Ureter (tissue), 1 donor: ENCODE measurements at regions not wholly inside any gene's neighbourhood (a gene's known extent, or its start where the extent isn't known, plus 50 kb on each side); places are given as distances from the start of the nearest gene placed in this dataset.

Source experiments
- DNase-seq: peaks from one replicate; pipeline ENCODE4 v3.0.0-alpha.2; 2020; ENCODE audit warnings: low spot score
- donor health status: DM: yes; HTN: yes; CAD: no.

GRCh38 chr12:128056136-128056801 lies 210.7 kb upstream of the TMEM132C start:
- DNase-seq, result no peak

DNA sequence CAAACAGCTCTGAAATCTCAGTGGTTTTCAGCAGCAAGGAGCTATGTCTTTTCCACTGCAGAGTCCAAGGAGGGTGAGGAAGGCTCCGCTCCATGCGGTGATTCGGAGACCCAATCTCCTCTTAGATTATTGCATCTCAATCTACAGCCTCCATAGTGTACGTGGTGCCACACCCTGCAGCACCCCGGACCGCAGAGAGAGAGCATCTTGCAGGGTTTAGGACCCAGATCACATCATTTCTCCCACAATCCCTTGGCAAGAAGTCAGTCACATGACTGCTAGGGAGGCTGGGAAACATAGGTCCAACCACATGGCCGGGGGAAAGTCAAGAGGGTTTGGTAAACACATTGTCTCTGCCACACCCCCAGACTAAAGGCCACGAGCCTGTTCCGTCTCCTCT lies 209.4 kb upstream of the TMEM132C start:
- no peak for DNase-seq

DNA sequence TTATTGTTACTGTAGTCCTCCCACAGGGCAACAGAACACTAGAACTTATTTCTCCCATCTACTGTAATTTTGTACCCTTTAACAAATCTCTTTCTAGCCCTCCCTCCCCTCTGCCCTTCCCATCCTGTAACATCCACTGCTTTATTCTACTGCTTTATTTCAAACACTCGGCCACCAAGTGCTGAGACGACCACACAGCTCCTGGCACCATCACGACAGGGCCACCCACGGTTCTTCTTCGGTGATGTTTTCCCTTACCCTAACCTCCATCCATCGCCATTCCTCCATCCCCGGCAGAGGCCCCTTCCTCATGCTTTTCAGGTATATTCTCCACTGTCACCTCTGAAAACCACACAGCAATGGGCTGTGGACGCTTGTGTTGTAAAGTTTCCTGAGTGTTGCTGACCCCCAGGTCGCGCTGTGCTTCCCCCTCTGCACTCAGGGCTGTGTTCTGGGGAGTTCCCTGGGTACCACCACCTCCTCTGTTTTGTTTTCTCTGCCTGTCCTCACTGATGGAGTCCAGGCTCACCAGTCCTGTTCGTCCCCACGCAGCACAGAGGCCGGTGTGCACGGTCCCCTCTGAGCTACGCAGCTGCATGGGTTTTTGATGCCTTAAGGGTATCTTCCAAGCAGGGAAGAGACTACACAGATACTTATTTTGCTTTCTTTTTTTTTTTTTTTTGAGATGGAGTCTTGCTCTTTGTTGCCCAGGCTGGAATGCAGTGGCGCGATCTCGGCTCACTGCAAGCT lies 207.2 kb upstream of the TMEM132C start:
- no peak for DNase-seq

DNA sequence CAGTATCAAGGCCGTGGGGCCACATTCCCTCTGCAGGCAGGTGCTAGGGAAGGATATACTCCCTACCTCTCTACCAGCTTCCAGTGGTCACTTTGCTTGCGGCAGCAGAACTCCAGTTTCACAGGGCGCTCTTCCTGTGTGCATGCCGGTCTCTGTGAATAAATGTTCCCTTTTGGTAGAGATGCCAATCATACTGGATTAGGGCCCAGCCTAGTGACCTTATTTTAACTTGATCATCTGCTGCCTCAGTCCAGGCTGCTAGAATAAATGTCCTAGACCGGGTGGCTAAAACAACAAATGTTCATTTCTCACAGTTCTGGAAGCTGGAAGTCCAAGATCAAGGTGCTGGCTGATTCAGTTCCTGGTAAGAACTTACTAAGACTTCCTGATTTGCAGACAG lies 198.8 kb upstream of the TMEM132C start:
- no peak for DNase-seq

- no peak for DNase-seq
Observed at GRCh38 chr12:128069359-128069997, 197.5 kb upstream of the TMEM132C start.

DNA sequence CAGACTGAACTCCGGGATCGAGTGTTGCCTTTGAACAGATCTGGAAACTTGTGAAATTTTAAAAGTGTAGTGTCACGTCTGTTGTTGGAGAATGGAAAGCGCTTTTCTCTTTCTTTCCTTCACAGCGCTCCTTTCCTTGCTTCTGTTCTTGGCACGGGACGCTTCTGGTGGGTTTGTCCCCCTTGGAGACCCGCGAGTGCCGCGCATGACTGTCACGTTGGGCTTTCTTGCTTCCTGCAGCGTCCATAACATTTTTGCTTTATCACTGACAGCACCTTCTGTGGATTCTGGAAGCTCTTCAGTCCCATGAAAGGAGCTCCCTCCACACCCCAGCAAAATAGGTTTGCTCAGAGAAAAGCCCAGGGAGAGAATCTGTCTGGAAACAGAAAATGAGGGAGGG lies 193.0 kb upstream of the TMEM132C start:
- peak; percentile 13 for DNase-seq

GRCh38 chr12:128075332-128075731 lies 191.6 kb upstream of the TMEM132C start:
- no peak for DNase-seq

DNA sequence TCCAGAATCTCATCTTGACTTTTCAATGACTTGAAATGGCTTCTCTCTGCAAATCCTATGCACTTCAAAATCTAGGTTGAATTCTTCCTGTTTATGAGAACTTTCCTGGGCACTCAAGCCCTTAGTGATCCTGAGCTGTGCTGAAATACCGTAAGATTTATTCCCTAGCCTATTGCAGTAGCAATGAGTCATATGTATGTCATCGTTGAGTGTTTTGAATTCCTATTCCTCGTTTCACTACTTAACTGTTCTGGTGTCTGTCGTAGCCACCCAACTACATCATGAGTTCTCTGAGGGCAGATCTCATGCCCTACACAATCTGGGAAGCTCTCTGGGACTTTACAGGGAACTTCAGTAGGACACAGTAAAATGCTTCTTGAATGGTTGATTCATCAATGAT lies 190.8 kb upstream of the TMEM132C start:
- peak; percentile 0 for DNase-seq

DNA sequence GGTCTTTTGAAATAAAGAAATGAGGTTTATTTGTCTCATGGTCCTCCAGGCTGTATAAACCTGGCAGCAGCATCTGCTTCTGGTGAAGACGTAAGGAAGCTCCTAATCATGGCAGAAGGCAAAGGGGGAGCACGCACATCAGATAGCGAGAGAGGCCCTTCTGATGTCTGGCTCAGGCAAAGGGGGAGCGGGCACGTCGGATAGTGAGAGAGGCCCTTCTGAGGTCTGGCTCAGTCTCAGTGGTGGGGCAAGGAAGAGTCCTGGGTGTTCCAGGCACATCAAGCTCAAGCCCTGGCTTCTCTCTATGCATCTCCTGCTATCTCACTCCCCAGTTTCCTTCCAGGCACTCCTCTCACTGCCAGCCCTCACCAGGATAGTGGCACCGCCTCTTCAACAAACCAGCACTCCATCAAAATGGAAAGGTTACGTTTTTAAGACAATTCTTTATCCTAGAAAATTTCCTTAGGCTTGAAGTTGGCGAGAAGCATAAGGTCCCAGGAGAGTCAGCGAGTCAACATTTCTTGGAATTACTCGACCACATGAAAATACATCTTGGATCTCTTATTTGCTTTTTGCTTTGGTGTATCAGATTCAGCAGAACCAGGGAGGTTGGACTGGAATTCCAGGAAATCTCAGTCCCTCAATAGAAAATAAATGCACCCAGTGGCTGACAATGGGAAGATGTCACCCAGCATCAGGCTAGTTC lies 189.6 kb upstream of the TMEM132C start:
- no peak for DNase-seq

DNA sequence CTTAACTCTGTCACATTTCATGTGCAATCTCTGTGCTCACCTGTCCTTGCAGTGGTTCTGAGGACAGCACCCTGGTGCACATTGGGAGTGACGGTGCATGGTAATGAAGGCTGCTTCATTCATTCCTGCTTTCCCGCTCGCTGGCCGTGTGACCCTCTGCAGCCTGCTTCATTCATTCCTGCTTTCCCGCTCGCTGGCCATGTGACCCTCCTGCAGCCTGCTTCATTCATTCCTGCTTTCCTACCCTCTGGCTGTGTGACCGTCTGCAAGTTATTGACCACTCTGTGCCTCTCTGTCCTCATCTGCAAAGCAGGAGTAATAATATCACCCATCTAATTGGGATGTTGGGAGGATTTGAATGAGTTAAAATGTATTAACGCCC lies 189.1 kb upstream of the TMEM132C start:
- DNase-seq, result no peak

DNA sequence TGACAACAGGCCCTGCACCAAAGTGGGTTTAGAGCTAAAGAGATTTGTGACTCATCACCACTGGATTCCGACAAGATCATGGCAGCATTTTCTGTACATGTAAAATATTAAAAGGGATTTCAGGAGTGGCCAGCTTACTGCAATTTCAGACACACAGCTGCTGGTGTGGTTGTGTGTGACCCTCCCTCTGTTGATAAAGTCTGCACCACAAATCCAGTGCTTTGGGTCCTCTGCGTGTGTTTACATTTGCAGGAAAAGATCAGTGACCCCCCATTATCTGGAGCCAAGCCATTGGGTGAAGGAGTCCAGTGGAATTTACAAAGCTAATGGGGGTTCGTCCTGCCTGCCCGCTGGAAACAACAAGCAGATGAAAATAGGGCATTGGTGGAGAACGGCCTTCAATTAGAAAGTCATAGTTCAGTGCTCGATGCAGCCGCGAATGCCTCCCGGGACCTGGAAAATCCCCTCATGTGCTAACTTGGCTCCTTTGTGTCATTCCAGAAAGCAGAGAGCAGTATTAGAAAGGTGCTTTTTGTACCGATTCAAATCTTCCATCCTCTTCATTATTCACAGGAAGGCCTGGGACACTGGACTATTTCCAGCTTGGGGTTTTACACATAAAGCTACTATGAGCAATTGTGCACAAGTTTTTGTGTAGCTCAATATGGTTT lies 188.5 kb upstream of the TMEM132C start:
- no peak for DNase-seq

- DNase-seq, result peak; percentile 23
Observed at GRCh38 chr12:128079446-128079845, 187.5 kb upstream of the TMEM132C start.

- DNase-seq, result peak; percentile 10
Observed at GRCh38 chr12:128083132-128083729, 183.7 kb upstream of the TMEM132C start.

DNA sequence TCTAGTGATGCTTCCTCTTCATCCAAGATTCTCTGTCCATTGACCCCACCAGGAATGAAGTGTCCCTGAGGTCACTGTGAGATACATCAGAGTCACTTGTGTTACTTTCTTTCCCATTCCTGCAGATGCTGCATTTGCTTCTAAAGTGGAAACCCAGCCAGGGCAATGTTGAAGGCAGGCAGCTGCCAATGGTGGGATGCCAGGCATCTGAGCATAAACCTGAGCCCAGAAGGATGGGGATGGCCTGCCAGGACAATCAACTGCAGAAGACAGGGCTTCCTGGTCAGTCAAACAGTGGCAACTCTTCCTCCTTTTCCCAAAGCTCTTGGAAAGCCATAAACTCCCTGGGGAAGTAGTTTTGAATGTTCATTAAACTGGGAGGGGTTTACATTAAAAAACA lies 178.0 kb upstream of the TMEM132C start:
- DNase-seq, result no peak

GRCh38 chr12:128089961-128090360 lies 177.0 kb upstream of the TMEM132C start:
- no peak for DNase-seq

DNA sequence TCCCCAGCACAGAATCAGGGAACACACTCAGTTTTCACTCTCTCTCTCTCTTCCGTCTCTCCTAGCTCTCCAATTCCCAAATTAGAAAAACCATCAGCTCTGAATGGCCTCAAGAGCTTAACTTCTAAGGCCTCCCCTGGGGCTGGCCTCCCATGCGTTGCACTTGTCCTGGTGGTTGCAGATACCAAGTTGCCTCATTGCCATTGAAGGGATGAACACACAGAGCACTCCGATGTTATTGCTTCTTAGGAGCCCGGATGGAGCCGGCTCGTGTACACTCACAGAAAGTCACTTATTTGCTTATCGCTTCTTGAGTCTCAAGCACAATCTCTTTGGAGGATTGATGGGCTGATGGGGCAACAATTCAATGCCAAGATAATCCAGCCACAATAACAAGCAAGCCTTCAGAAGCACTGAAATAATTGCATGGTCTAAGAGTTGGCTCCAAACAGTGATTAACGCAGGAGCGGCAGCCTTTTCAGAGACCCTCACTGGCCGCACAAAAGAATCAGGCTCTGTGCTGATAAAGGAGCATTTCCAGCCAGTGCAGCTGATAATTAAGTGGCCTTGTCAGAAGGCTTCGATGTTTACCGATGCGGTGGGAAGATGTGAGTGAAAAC lies 175.8 kb upstream of the TMEM132C start:
- no peak for DNase-seq

DNA sequence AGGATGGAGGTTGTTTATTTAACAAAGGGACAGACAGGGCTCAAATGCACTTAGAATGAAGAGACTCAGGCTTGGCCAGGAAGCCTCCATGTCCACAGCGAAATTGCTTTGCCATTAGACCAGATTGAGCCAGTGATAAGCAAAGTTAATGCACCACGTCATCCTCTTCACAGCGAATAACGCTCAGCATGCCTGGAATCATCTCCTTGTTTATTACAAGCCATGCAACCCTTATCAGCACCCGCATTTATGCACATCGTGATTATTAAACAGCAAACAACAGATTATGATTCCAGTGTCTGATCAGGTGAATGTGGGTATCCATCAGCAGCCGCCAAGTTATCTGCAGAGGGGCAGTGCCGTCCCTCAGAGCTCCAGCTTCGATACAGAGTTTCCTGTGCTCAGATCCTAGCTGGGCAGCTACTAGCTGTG lies 175.0 kb upstream of the TMEM132C start:
- no peak for DNase-seq

DNA sequence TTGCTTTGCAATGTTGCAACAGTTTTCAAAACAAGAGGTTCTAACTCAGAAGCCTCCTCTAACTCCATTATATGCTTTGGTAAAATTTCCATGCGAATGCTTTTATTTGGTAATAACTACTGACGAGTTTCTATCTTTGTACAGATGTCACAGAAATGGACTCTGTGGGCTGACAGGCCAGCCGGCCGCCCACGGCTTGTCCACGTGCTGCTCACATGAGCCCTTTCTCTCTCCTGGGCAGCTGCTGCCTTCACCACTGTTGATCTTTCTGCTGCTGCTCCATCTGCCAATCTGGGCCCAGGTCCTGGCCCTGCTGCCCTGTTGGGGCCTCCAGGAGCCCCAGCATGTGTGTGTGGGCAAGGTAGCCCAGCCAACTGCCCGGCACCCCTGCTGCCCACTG lies 168.2 kb upstream of the TMEM132C start:
- peak; percentile 8 for DNase-seq

DNA sequence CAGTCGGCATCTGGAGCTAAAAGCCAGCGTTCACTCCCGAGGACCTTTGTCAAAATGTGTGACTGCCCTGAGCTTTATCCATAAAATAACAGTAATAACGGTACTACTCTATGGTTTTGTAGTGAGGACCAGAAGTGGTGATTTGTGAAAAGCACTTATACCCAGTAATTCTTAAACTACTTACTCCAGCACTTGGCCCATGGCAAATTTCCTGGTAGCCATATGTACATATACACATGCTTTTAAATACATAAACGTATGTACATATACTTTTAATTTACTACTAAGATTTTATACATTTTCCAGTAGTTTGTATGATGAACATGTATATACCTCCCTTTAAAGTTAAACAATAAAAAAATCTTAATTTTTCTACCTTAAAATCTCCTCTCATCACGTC lies 163.8 kb upstream of the TMEM132C start:
- DNase-seq, result no peak

DNA sequence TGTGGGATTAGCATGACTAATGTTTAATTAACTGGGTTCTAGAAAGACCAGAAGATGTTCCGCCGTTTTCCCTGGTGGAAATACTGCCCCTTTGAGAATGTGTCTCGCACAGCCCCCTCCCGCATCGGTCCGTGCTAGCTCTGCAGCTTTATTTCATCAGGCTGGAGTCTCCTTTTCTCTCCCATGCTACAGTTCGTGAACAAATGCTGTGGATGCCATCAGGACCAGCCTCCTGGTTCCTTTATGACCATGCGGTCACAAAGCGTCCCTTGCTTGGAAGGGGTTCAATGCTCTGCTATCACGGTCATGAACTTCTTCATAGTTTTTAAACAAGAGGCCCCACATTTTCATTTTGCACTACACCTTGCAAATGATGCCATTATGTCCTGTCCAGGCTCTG lies 157.7 kb upstream of the TMEM132C start:
- DNase-seq, result no peak

- DNase-seq, result no peak
Observed at GRCh38 chr12:128109636-128110035, 157.3 kb upstream of the TMEM132C start.
